ENCODE measurements at regions not wholly inside any gene's neighbourhood (a gene's known extent, or its start where the extent isn't known, plus 50 kb on each side); places are given as distances from the start of the nearest gene placed in this dataset.
"Not testable (repeated sequence)": the region's sequence is repeated elsewhere in the genome, so short reads cannot be mapped to it uniquely, and the experiment has no call there.

- FAIRE-seq (no peak), DNase-seq (ENCODE audit: insufficient read length, low spot score) (no peak)
These were observed 905.0 kb upstream of the ATXN7L3B start for GRCh38 chr12:73632661-73633060.

- FAIRE-seq; DNase-seq (ENCODE audit: insufficient read length, low spot score): not testable (repeated sequence)
These were observed 898.2 kb upstream of the ATXN7L3B start for GRCh38 chr12:73639397-73639796.

GRCh38 chr12:73656375-73656774, 881.3 kb upstream of the ATXN7L3B start:
- no peak for FAIRE-seq
- no peak for DNase-seq (ENCODE audit: insufficient read length, low spot score)

GRCh38 chr12:73659802-73660201, 877.8 kb upstream of the ATXN7L3B start:
- FAIRE-seq: no peak

GRCh38 chr12:73665193-73665592, 872.4 kb upstream of the ATXN7L3B start:
- no peak for DNase-seq (ENCODE audit: insufficient read length, low spot score)
- FAIRE-seq: no peak

More at GRCh38 chr12:73659802-73660201, 877.8 kb upstream of the ATXN7L3B start:
- DNase-seq (ENCODE audit: insufficient read length, low spot score): no peak

- DNase-seq (ENCODE audit: insufficient read length, low spot score); FAIRE-seq: not testable (repeated sequence)
These were observed 866.1 kb upstream of the ATXN7L3B start for GRCh38 chr12:73671550-73671949.

- no peak for FAIRE-seq
- no peak for DNase-seq (ENCODE audit: insufficient read length, low spot score)
These were observed 859.9 kb upstream of the ATXN7L3B start for GRCh38 chr12:73677520-73678291.

GRCh38 chr12:73678335-73678734, 859.3 kb upstream of the ATXN7L3B start:
- FAIRE-seq (no peak), DNase-seq (ENCODE audit: insufficient read length, low spot score) (peak; percentile 1)

GRCh38 chr12:73699318-73699717, 838.3 kb upstream of the ATXN7L3B start:
- FAIRE-seq (no peak), DNase-seq (ENCODE audit: insufficient read length, low spot score) (no peak)

GRCh38 chr12:73714655-73715054, 823.0 kb upstream of the ATXN7L3B start:
- DNase-seq (ENCODE audit: insufficient read length, low spot score) (no peak), FAIRE-seq (no peak)

- DNase-seq (ENCODE audit: insufficient read length, low spot score); FAIRE-seq: not testable (repeated sequence)
These were observed 821.5 kb upstream of the ATXN7L3B start for GRCh38 chr12:73716143-73716542.

- FAIRE-seq: no peak
- DNase-seq (ENCODE audit: insufficient read length, low spot score): no peak
These were observed 818.4 kb upstream of the ATXN7L3B start for GRCh38 chr12:73719223-73719622.

GRCh38 chr12:73726881-73727280, 810.8 kb upstream of the ATXN7L3B start:
- no peak for DNase-seq (ENCODE audit: insufficient read length, low spot score)
- no peak for FAIRE-seq

GRCh38 chr12:73731658-73732057, 806.0 kb upstream of the ATXN7L3B start:
- DNase-seq (ENCODE audit: insufficient read length, low spot score) (no peak), FAIRE-seq (no peak)

GRCh38 chr12:73769337-73769736, 768.3 kb upstream of the ATXN7L3B start:
- DNase-seq (ENCODE audit: insufficient read length, low spot score) (no peak), FAIRE-seq (no peak)

- no peak for DNase-seq (ENCODE audit: insufficient read length, low spot score)
- FAIRE-seq: no peak
These were observed 739.1 kb upstream of the ATXN7L3B start for GRCh38 chr12:73798523-73798922.

GRCh38 chr12:73815072-73815645, 722.5 kb upstream of the ATXN7L3B start:
- no peak for FAIRE-seq
- DNase-seq (ENCODE audit: insufficient read length, low spot score): no peak

- no peak for DNase-seq (ENCODE audit: insufficient read length, low spot score)
- FAIRE-seq: no peak
These were observed 720.5 kb upstream of the ATXN7L3B start for GRCh38 chr12:73817161-73817560.

- no peak for FAIRE-seq
- DNase-seq (ENCODE audit: insufficient read length, low spot score): no peak
These were observed 703.9 kb upstream of the ATXN7L3B start for GRCh38 chr12:73833746-73834145.

GRCh38 chr12:73841963-73842362, 695.7 kb upstream of the ATXN7L3B start:
- FAIRE-seq (no peak), DNase-seq (ENCODE audit: insufficient read length, low spot score) (no peak)

GRCh38 chr12:73863546-73863945, 674.1 kb upstream of the ATXN7L3B start:
- peak; percentile 12 for DNase-seq (ENCODE audit: insufficient read length, low spot score)
- FAIRE-seq: no peak

GRCh38 chr12:73867147-73867546, 670.5 kb upstream of the ATXN7L3B start:
- no peak for DNase-seq (ENCODE audit: insufficient read length, low spot score)
- no peak for FAIRE-seq

Measured in HTR-8/SVneo (cell line).